ENCODE measurements at regions not wholly inside any gene's neighbourhood (a gene's known extent, or its start where the extent isn't known, plus 50 kb on each side); places are given as distances from the start of the nearest gene placed in this dataset.

DNA sequence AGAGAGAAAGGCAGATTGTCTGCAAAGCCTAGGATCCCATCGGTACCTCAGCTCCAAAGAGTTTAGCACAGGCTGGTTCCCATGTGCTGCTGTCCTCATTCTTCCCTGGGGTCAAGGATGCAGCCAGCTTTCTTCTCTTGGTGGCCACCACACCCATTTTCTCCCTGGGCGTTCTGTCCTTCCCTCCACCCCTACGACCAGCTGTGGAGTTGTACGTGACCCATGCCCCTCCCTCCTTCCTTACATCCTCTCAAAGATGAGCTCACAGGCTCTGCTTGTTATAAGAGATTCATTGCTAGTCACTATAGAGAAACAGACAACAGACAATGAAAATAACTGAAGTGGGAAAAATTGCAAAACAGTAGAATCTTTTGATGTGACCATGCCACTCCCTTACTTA is 74.0 kb upstream of the KLF3 start:
- Histone ChIP-seq H2AFZ (ENCODE audit: low read length, unreplicated experiment) (no peak overlapping the region), H3K36me3 (ENCODE audit: insufficient read depth, low read length) (no peaks in the 10 kb centered on the region), H3K27ac (ENCODE audit: low read depth, low read length) (no peak overlapping the region), H3K4me1 (ENCODE audit: control insufficient read depth, insufficient read depth, low read length, unreplicated experiment) (no peaks in the 10 kb centered on the region), H3K79me2 (ENCODE audit: control insufficient read depth, insufficient read depth, low read length, unreplicated experiment) (no peaks in the 10 kb centered on the region), H3K4me3 (ENCODE audit: low read depth, low read length) (no peak overlapping the region), H3K27me3 (ENCODE audit: insufficient read depth, low read length) (peaks cover 22% of the 10 kb centered on the region)

DNA sequence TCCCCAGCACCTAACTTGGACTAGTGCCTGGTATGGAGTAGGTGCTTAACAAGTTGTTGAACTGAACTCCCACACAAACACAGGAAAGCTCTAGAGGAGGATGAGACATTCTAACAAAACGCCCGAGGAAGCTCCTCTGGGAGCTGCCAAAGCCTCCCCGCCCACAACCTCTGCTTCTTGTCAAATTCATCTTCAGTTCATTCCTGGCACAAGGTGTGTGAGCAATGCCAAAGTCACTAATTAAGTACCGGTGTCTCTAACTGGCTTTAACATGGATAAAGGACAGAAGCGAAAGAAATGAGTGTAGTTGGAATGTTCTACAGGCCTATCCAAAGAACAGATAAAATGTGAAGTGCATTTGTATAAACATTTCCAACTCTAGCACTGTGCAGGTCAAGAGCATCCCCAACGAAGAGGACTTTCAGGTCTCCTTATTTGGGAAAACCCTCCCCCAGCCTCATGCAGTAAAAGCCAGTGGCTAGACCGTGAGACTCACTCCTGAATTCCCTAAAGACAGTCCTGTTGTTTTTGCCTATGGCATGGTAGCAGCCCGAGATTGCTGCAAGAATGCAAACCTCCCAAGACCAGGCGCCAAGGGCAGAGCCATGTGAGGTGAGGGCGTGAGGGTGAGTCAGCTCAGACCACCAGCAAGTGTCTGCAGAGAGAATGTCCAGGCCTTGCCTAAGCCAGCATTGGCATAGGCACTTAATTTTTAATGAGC is 72.2 kb upstream of the KLF3 start:
- H3K36me3 ChIP-seq (ENCODE audit: insufficient read depth, low read length), result no peaks in the 10 kb centered on the region
- H3K27ac ChIP-seq (ENCODE audit: low read depth, low read length), result no peak overlapping the region
- H3K27me3 ChIP-seq (ENCODE audit: insufficient read depth, low read length), result peaks cover 14% of the 10 kb centered on the region
- no peak overlapping the region for H2AFZ ChIP-seq (ENCODE audit: low read length, unreplicated experiment)
- no peak overlapping the region for H3K4me3 ChIP-seq (ENCODE audit: low read depth, low read length)
- no peaks in the 10 kb centered on the region for H3K4me1 ChIP-seq (ENCODE audit: control insufficient read depth, insufficient read depth, low read length, unreplicated experiment)
- H3K79me2 ChIP-seq (ENCODE audit: control insufficient read depth, insufficient read depth, low read length, unreplicated experiment), result no peaks in the 10 kb centered on the region

DNA sequence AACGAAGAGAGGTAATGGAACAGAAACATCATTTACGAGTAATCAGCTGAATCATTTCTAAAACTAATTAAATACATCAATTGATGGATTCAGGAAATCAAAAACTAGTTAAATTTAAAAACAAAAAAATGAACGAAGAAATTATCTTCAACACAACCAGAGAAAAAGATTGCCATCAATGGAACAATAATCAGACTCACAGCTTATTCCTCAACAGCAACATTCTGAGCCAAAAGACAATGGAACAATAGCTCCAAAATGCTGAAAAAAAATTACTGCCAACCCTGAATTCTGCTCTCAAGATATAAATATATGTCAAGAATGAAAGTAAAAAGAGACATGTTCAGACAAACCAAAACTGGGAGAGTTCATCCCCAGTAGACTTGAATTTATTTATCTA is 65.5 kb upstream of the KLF3 start:
- Histone ChIP-seq H2AFZ (ENCODE audit: low read length, unreplicated experiment) (no peak overlapping the region), H3K79me2 (ENCODE audit: control insufficient read depth, insufficient read depth, low read length, unreplicated experiment) (no peaks in the 10 kb centered on the region), H3K4me3 (ENCODE audit: low read depth, low read length) (no peak overlapping the region), H3K27me3 (ENCODE audit: insufficient read depth, low read length) (no peaks in the 10 kb centered on the region), H3K27ac (ENCODE audit: low read depth, low read length) (no peak overlapping the region), H3K4me1 (ENCODE audit: control insufficient read depth, insufficient read depth, low read length, unreplicated experiment) (peaks cover 15% of the 10 kb centered on the region), H3K36me3 (ENCODE audit: insufficient read depth, low read length) (no peaks in the 10 kb centered on the region)

DNA sequence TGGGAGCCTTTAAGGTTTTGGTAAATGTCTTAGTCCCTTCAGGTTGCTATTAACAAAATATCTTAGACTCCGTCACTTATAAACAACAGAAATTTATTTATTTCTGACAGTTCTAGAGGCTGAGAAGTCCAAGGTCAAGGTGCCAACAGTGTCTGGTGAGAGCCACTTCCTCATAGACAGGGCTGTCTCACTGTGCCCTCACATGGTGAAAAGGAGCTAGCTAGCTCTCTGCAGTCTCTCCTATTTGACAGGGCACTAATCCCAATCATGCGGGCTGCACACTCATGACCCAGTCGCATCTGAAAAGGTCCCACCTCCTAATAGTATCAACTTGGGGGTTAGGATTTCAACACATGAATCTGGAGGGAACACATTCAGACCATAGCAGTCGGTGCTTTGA is 63.4 kb upstream of the KLF3 start:
- H3K79me2 ChIP-seq (ENCODE audit: control insufficient read depth, insufficient read depth, low read length, unreplicated experiment), result no peaks in the 10 kb centered on the region
- no peak overlapping the region for H3K4me3 ChIP-seq (ENCODE audit: low read depth, low read length)
- no peaks in the 10 kb centered on the region for H3K27me3 ChIP-seq (ENCODE audit: insufficient read depth, low read length)
- H2AFZ ChIP-seq (ENCODE audit: low read length, unreplicated experiment), result no peak overlapping the region
- no peaks in the 10 kb centered on the region for H3K36me3 ChIP-seq (ENCODE audit: insufficient read depth, low read length)
- peaks cover 15% of the 10 kb centered on the region for H3K4me1 ChIP-seq (ENCODE audit: control insufficient read depth, insufficient read depth, low read length, unreplicated experiment)
- H3K27ac ChIP-seq (ENCODE audit: low read depth, low read length), result no peak overlapping the region

DNA sequence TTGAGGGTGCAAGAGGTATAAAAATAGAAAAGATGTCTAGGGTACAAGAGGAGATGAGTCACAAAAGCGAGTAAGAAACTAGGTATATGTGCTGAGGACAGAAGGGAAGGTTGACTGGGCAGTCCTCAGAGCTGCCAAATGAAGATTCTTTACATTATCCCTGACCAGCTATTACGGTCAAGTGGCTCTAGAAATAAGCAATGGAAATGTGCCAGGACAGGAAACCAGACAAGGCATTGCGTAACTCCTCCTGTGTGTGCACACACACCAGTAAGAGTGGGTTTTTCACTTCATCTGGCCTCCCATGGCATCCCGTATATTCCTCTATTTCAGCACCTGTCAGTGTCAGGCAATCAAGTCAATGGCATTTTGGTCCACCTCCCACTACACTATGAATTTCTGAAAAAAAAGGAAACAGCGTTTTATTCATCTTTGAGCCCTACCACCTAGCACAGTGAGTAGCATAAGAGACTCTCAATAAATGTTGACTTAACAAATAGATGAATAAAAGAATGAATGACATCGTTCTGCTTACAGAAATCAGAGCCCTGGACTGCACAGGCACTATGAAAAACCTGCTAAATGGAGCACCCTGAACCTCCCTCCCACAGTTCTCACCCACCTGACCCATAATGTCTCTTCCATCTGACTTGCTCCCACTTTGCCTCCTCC is 62.6 kb upstream of the KLF3 start:
- Histone ChIP-seq H3K27ac (ENCODE audit: low read depth, low read length) (no peak overlapping the region), H2AFZ (ENCODE audit: low read length, unreplicated experiment) (no peak overlapping the region), H3K27me3 (ENCODE audit: insufficient read depth, low read length) (no peaks in the 10 kb centered on the region), H3K4me3 (ENCODE audit: low read depth, low read length) (no peak overlapping the region), H3K36me3 (ENCODE audit: insufficient read depth, low read length) (no peaks in the 10 kb centered on the region), H3K4me1 (ENCODE audit: control insufficient read depth, insufficient read depth, low read length, unreplicated experiment) (peaks cover 15% of the 10 kb centered on the region), H3K79me2 (ENCODE audit: control insufficient read depth, insufficient read depth, low read length, unreplicated experiment) (no peaks in the 10 kb centered on the region)

DNA sequence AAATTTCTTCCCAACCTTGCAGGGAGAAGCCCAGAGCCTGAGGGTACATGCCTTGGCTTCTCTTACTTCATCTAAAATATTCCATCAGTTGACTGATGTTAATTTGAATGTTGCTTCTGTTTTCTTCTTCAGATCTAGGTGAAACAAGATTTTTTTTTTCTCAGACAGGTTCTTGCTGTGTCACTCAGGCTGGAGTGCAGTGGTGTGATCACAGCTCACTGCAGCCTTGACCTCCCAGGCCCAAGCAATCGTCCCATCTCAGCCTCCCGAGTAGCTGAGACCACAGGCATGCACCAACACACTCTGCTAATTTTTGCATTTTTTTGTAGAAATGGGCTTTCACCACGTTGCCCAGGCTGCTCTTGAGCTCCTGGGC is 62.1 kb upstream of the KLF3 start:
- Histone ChIP-seq H2AFZ (ENCODE audit: low read length, unreplicated experiment) (no peak overlapping the region), H3K79me2 (ENCODE audit: control insufficient read depth, insufficient read depth, low read length, unreplicated experiment) (no peaks in the 10 kb centered on the region), H3K4me3 (ENCODE audit: low read depth, low read length) (no peak overlapping the region)

DNA sequence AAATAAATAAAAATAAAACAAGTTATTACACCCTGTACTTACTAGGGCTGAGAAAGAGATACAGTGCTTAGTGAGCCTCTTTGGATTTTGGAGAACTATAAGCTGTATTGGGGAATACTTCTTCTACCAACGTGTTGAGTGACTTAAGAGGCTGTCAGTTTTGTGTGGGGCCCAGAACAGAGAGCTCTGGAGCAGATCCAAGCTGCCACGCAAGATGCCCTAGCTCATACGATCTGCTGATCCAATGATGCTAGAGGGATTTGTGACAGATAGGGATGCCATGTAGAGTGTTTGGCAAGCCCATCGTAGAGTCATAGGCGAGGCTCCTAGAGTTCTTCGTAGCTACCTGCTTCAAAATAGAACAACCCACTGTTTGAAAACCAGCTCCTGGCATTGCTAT is 60.3 kb upstream of the KLF3 start:
- H3K4me1 ChIP-seq (ENCODE audit: control insufficient read depth, insufficient read depth, low read length, unreplicated experiment), result peaks cover 15% of the 10 kb centered on the region
- H3K4me3 ChIP-seq (ENCODE audit: low read depth, low read length), result no peak overlapping the region
- no peaks in the 10 kb centered on the region for H3K27me3 ChIP-seq (ENCODE audit: insufficient read depth, low read length)
- no peak overlapping the region for H2AFZ ChIP-seq (ENCODE audit: low read length, unreplicated experiment)
- no peaks in the 10 kb centered on the region for H3K79me2 ChIP-seq (ENCODE audit: control insufficient read depth, insufficient read depth, low read length, unreplicated experiment)
- no peak overlapping the region for H3K27ac ChIP-seq (ENCODE audit: low read depth, low read length)
- no peaks in the 10 kb centered on the region for H3K36me3 ChIP-seq (ENCODE audit: insufficient read depth, low read length)

More for the DNA sequence above, 62.1 kb upstream of the KLF3 start:
- Histone ChIP-seq H3K27ac (ENCODE audit: low read depth, low read length) (no peak overlapping the region), H3K4me1 (ENCODE audit: control insufficient read depth, insufficient read depth, low read length, unreplicated experiment) (peaks cover 15% of the 10 kb centered on the region), H3K36me3 (ENCODE audit: insufficient read depth, low read length) (no peaks in the 10 kb centered on the region), H3K27me3 (ENCODE audit: insufficient read depth, low read length) (no peaks in the 10 kb centered on the region)

DNA sequence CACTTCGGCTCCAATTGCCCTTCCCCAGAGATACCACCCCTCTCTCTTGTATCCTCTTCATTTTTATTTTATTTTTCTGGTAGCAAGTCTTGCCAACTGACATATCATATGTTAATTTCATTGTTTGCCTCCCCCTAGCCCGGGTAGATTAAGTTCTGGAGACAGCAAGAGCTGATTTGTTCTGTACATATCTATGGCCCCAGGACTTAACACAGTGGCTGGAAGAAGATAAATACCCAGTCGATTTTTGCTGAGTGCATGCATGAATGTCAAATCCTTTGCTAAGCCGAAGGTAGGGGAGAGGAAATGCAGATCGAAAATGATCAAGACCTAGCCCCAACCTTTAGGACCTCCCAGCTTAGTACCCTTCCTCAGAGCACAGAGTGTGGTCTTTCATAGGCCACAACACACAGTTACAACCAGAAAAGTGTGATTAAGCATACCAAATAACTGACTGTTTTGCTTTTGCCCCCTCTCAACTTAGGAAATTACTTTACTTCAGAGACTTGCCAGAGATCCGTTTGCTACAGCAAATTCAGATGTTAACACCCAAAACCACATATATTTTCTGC is 58.7 kb upstream of the KLF3 start:
- Histone ChIP-seq H3K27me3 (ENCODE audit: insufficient read depth, low read length) (no peaks in the 10 kb centered on the region), H2AFZ (ENCODE audit: low read length, unreplicated experiment) (no peak overlapping the region), H3K4me1 (ENCODE audit: control insufficient read depth, insufficient read depth, low read length, unreplicated experiment) (peaks cover 15% of the 10 kb centered on the region), H3K36me3 (ENCODE audit: insufficient read depth, low read length) (no peaks in the 10 kb centered on the region), H3K27ac (ENCODE audit: low read depth, low read length) (no peak overlapping the region), H3K4me3 (ENCODE audit: low read depth, low read length) (no peak overlapping the region), H3K79me2 (ENCODE audit: control insufficient read depth, insufficient read depth, low read length, unreplicated experiment) (no peaks in the 10 kb centered on the region)

DNA sequence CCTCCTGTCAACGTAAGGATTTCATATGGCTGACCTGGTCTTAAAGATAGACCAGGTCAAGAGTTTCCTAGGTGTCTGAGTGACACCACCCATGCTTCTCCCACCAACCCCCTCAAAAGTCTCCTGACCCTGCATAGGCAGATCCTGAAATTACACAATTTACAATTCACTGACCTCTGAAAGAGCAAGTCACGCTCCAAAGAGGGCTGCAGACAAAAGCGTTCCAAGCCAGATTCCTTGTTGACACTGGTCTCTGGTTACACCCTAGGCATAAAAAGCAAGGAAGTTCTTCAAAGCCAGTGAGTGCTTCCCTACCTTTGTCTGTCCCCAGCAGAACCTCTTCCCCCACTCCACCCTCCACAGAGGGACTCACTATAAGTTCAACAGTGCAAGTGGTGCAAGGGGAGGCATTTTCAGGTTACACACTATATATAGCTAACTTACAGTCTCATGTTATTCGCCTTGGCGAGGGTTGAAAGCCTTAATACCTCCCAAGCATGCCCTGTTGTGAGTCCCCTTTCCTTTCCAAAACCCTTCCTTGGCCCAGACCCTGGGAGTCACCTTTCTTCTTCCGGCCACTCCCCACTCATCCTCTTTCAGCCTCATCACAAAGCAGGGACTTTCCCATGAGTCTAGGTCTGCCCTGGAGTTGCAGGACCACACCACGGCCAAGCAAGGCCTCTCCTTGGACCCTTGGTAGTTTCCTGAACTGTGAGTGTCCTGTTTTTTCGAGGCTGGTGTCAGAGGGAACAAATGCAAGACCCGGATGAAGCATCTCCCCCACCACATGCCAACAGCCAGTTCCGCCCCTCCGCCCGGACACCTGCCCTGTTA is 58.0 kb upstream of the KLF3 start:
- Histone ChIP-seq H3K27me3 (ENCODE audit: insufficient read depth, low read length) (no peaks in the 10 kb centered on the region), H3K4me3 (ENCODE audit: low read depth, low read length) (no peak overlapping the region), H2AFZ (ENCODE audit: low read length, unreplicated experiment) (no peak overlapping the region), H3K36me3 (ENCODE audit: insufficient read depth, low read length) (no peaks in the 10 kb centered on the region), H3K27ac (ENCODE audit: low read depth, low read length) (no peak overlapping the region), H3K4me1 (ENCODE audit: control insufficient read depth, insufficient read depth, low read length, unreplicated experiment) (peaks cover 9% of the 10 kb centered on the region), H3K79me2 (ENCODE audit: control insufficient read depth, insufficient read depth, low read length, unreplicated experiment) (no peaks in the 10 kb centered on the region)

DNA sequence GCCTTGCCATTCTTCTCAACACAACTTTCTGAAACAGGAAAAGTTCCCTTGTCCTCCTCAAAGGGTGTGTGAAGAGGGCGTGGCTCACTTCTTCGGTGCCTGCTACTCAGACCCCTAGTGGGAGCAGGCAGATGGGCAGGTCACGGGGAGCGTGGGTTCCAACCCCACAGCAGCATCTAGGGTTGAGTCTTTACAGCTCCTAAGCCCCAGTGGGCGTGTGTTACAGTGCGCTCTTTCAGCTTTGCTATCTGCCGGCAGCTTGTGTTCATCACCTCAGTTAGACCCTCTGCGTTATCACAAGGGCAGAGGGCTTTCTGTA is 57.5 kb upstream of the KLF3 start:
- Histone ChIP-seq H3K27ac (ENCODE audit: low read depth, low read length) (no peak overlapping the region), H2AFZ (ENCODE audit: low read length, unreplicated experiment) (no peak overlapping the region), H3K27me3 (ENCODE audit: insufficient read depth, low read length) (no peaks in the 10 kb centered on the region), H3K36me3 (ENCODE audit: insufficient read depth, low read length) (no peaks in the 10 kb centered on the region), H3K79me2 (ENCODE audit: control insufficient read depth, insufficient read depth, low read length, unreplicated experiment) (no peaks in the 10 kb centered on the region), H3K4me1 (ENCODE audit: control insufficient read depth, insufficient read depth, low read length, unreplicated experiment) (peaks cover 3% of the 10 kb centered on the region), H3K4me3 (ENCODE audit: low read depth, low read length) (no peak overlapping the region)

All from ACC112 (cell line).